Caco-2 (cell line): ENCODE measurements at regions not wholly inside any gene's neighbourhood (a gene's known extent, or its start where the extent isn't known, plus 50 kb on each side); places are given as distances from the start of the nearest gene placed in this dataset.

ENCODE experiments used
- BruUV-seq: library from RNA; stranded (reverse); fragments of 400-500 nt; replicated peaks from 2 replicates; lab custom pipeline; 2021; lab: Mats Ljungman, UMichigan
- CTCF ChIA-PET: fragments of 300-600 bp; sonication (Branson Sonifier 250); formaldehyde crosslinking; loops from one replicate; lab custom pipeline; 2022; ENCODE audit warnings: antibody characterized with exemption; lab: Charles Lee
- POLR2A ChIA-PET: fragments of 300-600 bp; sonication (Branson Sonifier 250); formaldehyde crosslinking; loops from one replicate; lab custom pipeline; 2022; ENCODE audit warnings: antibody characterized with exemption; lab: Charles Lee
- DNase-seq, 2 experiments: peaks; one replicate each; pipeline versions ENCODE4 v3.0.0 to v3.0.0-alpha.2; 2020 to 2022
- H3K27me3 ChIP-seq: replicated peaks from 2 replicates; pipeline ENCODE4 v1.6.0; 2011; ENCODE audit warnings: low read length; ENCODE audit not compliant: control insufficient read depth, insufficient read depth
- H3K36me3 ChIP-seq: 2 replicates; pipeline ENCODE4 v1.5.1; 2011; ENCODE audit warnings: low read length; ENCODE audit not compliant: control insufficient read depth, insufficient read depth
- H3K4me1 ChIP-seq: fragments of 250-450 bp; sonication (Bioruptor Pico); 2 replicates; pipeline ENCODE4 v1.5.1; 2020; ENCODE audit warnings: mild to moderate bottlenecking
- H3K4me3 ChIP-seq: 2 replicates; pipeline ENCODE4 v1.5.1; 2011; ENCODE audit warnings: low read depth, mild to moderate bottlenecking, control low read depth, low read length
- H3K9me3 ChIP-seq: fragments of 250-450 bp; sonication (Bioruptor Pico); 2 replicates; pipeline ENCODE4 v1.5.1; 2020; ENCODE audit warnings: mild to moderate bottlenecking, moderate library complexity
- H3K27ac Mint-ChIP-seq: one replicate; pipeline ENCODE4 v1.8.0; 2022; ENCODE audit warnings: mixed read lengths; ENCODE audit not compliant: unreplicated experiment
- H3K27me3 Mint-ChIP-seq: one replicate; pipeline ENCODE4 v1.8.0; 2022; ENCODE audit warnings: mixed read lengths; ENCODE audit not compliant: insufficient read depth, unreplicated experiment
- H3K36me3 Mint-ChIP-seq: one replicate; pipeline ENCODE4 v1.8.0; 2022; ENCODE audit warnings: mild to moderate bottlenecking, mixed read lengths; ENCODE audit not compliant: insufficient read depth, unreplicated experiment
- H3K4me1 Mint-ChIP-seq: one replicate; pipeline ENCODE4 v1.8.0; 2022; ENCODE audit warnings: low read depth, mixed read lengths; ENCODE audit not compliant: unreplicated experiment
- H3K4me3 Mint-ChIP-seq: one replicate; pipeline ENCODE4 v1.8.0; 2022; ENCODE audit warnings: mild to moderate bottlenecking, moderate library complexity, mixed read lengths; ENCODE audit not compliant: unreplicated experiment
- H3K9me3 Mint-ChIP-seq: one replicate; pipeline ENCODE4 v1.8.0; 2022; ENCODE audit warnings: mixed read lengths; ENCODE audit not compliant: unreplicated experiment
- CTCF ChIP-seq, 2 experiments: fragments of 200-600 bp in 1 of 2; IDR thresholded peaks; 1 replicate in 1 of 2; 2 replicates in 1 of 2; pipeline versions ENCODE4 v1.5.1 to v1.8.0; 2011 to 2022; ENCODE audit warnings: antibody characterized with exemption in 1 of 2, control low read depth in 1 of 2, inconsistent platforms in 1 of 2, low read depth in 1 of 2, low read length in 1 of 2, mild to moderate bottlenecking in 1 of 2, moderate library complexity in 1 of 2; ENCODE audit not compliant: insufficient read depth in 1 of 2, severe bottlenecking in 1 of 2, unreplicated experiment in 1 of 2
- intact Hi-C: fragments of 100-400 bp; cut with micrococcal nuclease; formaldehyde crosslinking; loops from one replicate; pipeline ENCODE4 v1.10.0; 2022; ENCODE audit not compliant: unreplicated experiment

GRCh38 chr20:60808003-60808672 is 443.9 kb upstream of the CDH4 start:
- H3K27ac Mint-ChIP-seq, result no peak overlapping the region
- intact Hi-C loops, result no loop called here
- no peak overlapping the region for H3K4me3 Mint-ChIP-seq
- no peaks in the 10 kb centered on the region for H3K9me3 Mint-ChIP-seq
- no peaks in the 10 kb centered on the region for H3K4me1 Mint-ChIP-seq
- no peaks in the 10 kb centered on the region for H3K36me3 Mint-ChIP-seq
- DNase-seq, result peak in 1 of 2 experiments; percentile 21
- no peaks in the 10 kb centered on the region for H3K27me3 ChIP-seq
- ChIA-PET POLR2A (no interaction called here), CTCF (no interaction called here)
- no peak overlapping the region for H3K4me3 ChIP-seq
- 0 out of 2 replicates have a peak, but pooled peaks cover 9% of the 10 kb centered on the region for H3K4me1 ChIP-seq
- no peak for TF ChIP-seq CTCF (IDR thresholded peaks at IDR 0.05; ENCODE audit: insufficient read depth in 1 of 2, low read depth in 1 of 2, low read length in 1 of 2, severe bottlenecking in 1 of 2, unreplicated experiment in 1 of 2)
- BruUV-seq, result no TSS peak
- peaks cover 14% of the 10 kb centered on the region for H3K27me3 Mint-ChIP-seq
- H3K36me3 ChIP-seq, result no peaks in the 10 kb centered on the region
- no peaks in the 10 kb centered on the region for H3K9me3 ChIP-seq

GRCh38 chr20:60808701-60809100 is 443.4 kb upstream of the CDH4 start:
- H3K36me3 Mint-ChIP-seq, result no peaks in the 10 kb centered on the region
- no peaks in the 10 kb centered on the region for H3K4me1 Mint-ChIP-seq
- no peaks in the 10 kb centered on the region for H3K9me3 Mint-ChIP-seq
- no peak overlapping the region for H3K27ac Mint-ChIP-seq
- Histone ChIP-seq H3K4me3 (no peak overlapping the region), H3K36me3 (no peaks in the 10 kb centered on the region), H3K27me3 (no peaks in the 10 kb centered on the region), H3K4me1 (0 out of 2 replicates have a peak, but pooled peaks cover 9% of the 10 kb centered on the region), H3K9me3 (no peaks in the 10 kb centered on the region)
- CTCF ChIA-PET, result no interaction called here
- POLR2A ChIA-PET, result no interaction called here
- peak in 1 of 2 experiments; percentile 26 for DNase-seq
- no peak for TF ChIP-seq CTCF (IDR thresholded peaks at IDR 0.05; ENCODE audit: insufficient read depth in 1 of 2, low read depth in 1 of 2, low read length in 1 of 2, severe bottlenecking in 1 of 2, unreplicated experiment in 1 of 2)
- intact Hi-C loops, result no loop called here
- BruUV-seq, result no TSS peak
- no peak overlapping the region for H3K4me3 Mint-ChIP-seq
- peaks cover 14% of the 10 kb centered on the region for H3K27me3 Mint-ChIP-seq

- ChIA-PET POLR2A (no interaction called here), CTCF (no interaction called here)
- peaks cover 14% of the 10 kb centered on the region for H3K27me3 Mint-ChIP-seq
- no peak overlapping the region for H3K27ac Mint-ChIP-seq
- BruUV-seq, result no TSS peak
- Histone ChIP-seq H3K36me3 (no peaks in the 10 kb centered on the region), H3K4me1 (0 out of 2 replicates have a peak, but pooled peaks cover 7% of the 10 kb centered on the region), H3K27me3 (no peaks in the 10 kb centered on the region), H3K4me3 (no peak overlapping the region), H3K9me3 (no peaks in the 10 kb centered on the region)
- H3K36me3 Mint-ChIP-seq, result no peaks in the 10 kb centered on the region
- H3K4me1 Mint-ChIP-seq, result no peaks in the 10 kb centered on the region
- H3K4me3 Mint-ChIP-seq, result no peak overlapping the region
- peaks cover under 1% of the 10 kb centered on the region for H3K9me3 Mint-ChIP-seq
- no peak for TF ChIP-seq CTCF (IDR thresholded peaks at IDR 0.05; ENCODE audit: insufficient read depth in 1 of 2, low read depth in 1 of 2, low read length in 1 of 2, severe bottlenecking in 1 of 2, unreplicated experiment in 1 of 2)
- no peak for DNase-seq
- intact Hi-C loops, result no loop called here
Observed at GRCh38 chr20:60810561-60810960, 441.5 kb upstream of the CDH4 start.
